CD14-positive monocyte (primary cell): ENCODE measurements at regions not wholly inside any gene's neighbourhood (a gene's known extent, or its start where the extent isn't known, plus 50 kb on each side); places are given as distances from the start of the nearest gene placed in this dataset.

Experiments used
- DNase-seq, 3 donors: peaks; one replicate each; pipeline ENCODE4 v3.0.0-alpha.2; 2011 to 2022
- H2AFZ ChIP-seq: 2 replicates; pipeline ENCODE4 v1.6.0; 2012; ENCODE audit warnings: mild to moderate bottlenecking, low read depth, low read length, inconsistent platforms; ENCODE audit not compliant: insufficient read depth, poor library complexity, severe bottlenecking
- H3K27ac ChIP-seq, 2 donors: 1 replicate in 1 of 2; 2 replicates in 1 of 2; pipeline ENCODE4 v1.5.1; 2012 to 2013; ENCODE audit warnings: low read length in 2 of 2, control low read depth in 1 of 2, inconsistent platforms in 1 of 2, low read depth in 1 of 2, mild to moderate bottlenecking in 1 of 2
- H3K27me3 ChIP-seq, 2 donors: one replicate each; pipeline versions ENCODE4 v1.6.0 to v1.6.1; 2011 to 2013; ENCODE audit warnings: low read length in 2 of 2; ENCODE audit not compliant: control insufficient read depth in 2 of 2, insufficient read depth in 2 of 2
- H3K36me3 ChIP-seq, 2 donors: replicated peaks in 1 of 2; 1 replicate in 1 of 2; 2 replicates in 1 of 2; pipeline versions ENCODE4 v1.5.1 to v1.6.1; 2012 to 2013; ENCODE audit warnings: low read length in 2 of 2, control low read depth in 1 of 2, inconsistent platforms in 1 of 2, mild to moderate bottlenecking in 1 of 2; ENCODE audit not compliant: insufficient read depth in 2 of 2, control insufficient read depth in 1 of 2
- H3K4me1 ChIP-seq, 2 donors: 1 replicate in 1 of 2; 2 replicates in 1 of 2; pipeline versions ENCODE4 v1.5.1 to v1.6.1; 2012 to 2013; ENCODE audit warnings: low read length in 2 of 2, control low read depth in 1 of 2, inconsistent platforms in 1 of 2, mild to moderate bottlenecking in 1 of 2, moderate library complexity in 1 of 2; ENCODE audit not compliant: insufficient read depth in 2 of 2, control insufficient read depth in 1 of 2
- H3K4me2 ChIP-seq: replicated peaks from 2 replicates; pipeline ENCODE3; 2012; ENCODE audit warnings: low read length, moderate library complexity, mild to moderate bottlenecking; ENCODE audit not compliant: poor library complexity, severe bottlenecking; ENCODE audit errors: extremely low read depth
- H3K4me3 ChIP-seq, 3 experiments: fragments of 200-600 bp in 1 of 3; sonication (generic) in 1 of 3; replicated peaks in 1 of 3; 1 replicate in 2 of 3; 2 replicates in 1 of 3; pipeline ENCODE4 v1.5.1; 2011 to 2013; ENCODE audit warnings: low read length in 3 of 3, mild to moderate bottlenecking in 3 of 3, control low read depth in 2 of 3, low read depth in 2 of 3, inconsistent platforms in 1 of 3, moderate library complexity in 1 of 3
- H3K79me2 ChIP-seq: 2 replicates; pipeline ENCODE4 v1.6.0; 2012; ENCODE audit warnings: mild to moderate bottlenecking, control low read depth, inconsistent platforms, low read length, moderate library complexity; ENCODE audit not compliant: insufficient read depth
- H3K9ac ChIP-seq: 2 replicates; pipeline ENCODE4 v1.6.0; 2017; ENCODE audit warnings: low read length, mild to moderate bottlenecking; ENCODE audit not compliant: insufficient read depth, poor library complexity, severe bottlenecking
- H3K9me3 ChIP-seq, 2 donors: replicated peaks in 1 of 2; 1 replicate in 1 of 2; 2 replicates in 1 of 2; pipeline versions ENCODE4 v1.5.1 to v1.6.1; 2012 to 2013; ENCODE audit warnings: low read length in 2 of 2, control low read depth in 1 of 2; ENCODE audit not compliant: control insufficient read depth in 1 of 2, insufficient read depth in 1 of 2
- H4K20me1 ChIP-seq: 2 replicates; pipeline ENCODE4 v1.6.0; 2012; ENCODE audit warnings: mild to moderate bottlenecking, low read length, control low read depth, moderate library complexity; ENCODE audit not compliant: insufficient read depth
- H3K27ac Mint-ChIP-seq, 7 donors: one replicate each; pipeline ENCODE4 v1.8.0; 2020; ENCODE audit warnings: mild to moderate bottlenecking in 7 of 7, mixed read lengths in 7 of 7, moderate library complexity in 6 of 7, inconsistent platforms in 2 of 7
- H3K27me3 Mint-ChIP-seq, 3 donors: one replicate each; pipeline ENCODE4 v1.8.0; 2021 to 2022; ENCODE audit warnings: low read depth in 3 of 3, mild to moderate bottlenecking in 3 of 3, mixed read lengths in 3 of 3, moderate library complexity in 3 of 3, inconsistent platforms in 1 of 3
- H3K36me3 Mint-ChIP-seq, 2 donors: one replicate each; pipeline ENCODE4 v1.8.0; 2020; ENCODE audit warnings: mixed read lengths in 2 of 2, inconsistent platforms in 1 of 2, mild to moderate bottlenecking in 1 of 2
- H3K4me1 Mint-ChIP-seq: one replicate; pipeline ENCODE4 v1.8.0; 2020; ENCODE audit warnings: mild to moderate bottlenecking, mixed read lengths
- H3K4me3 Mint-ChIP-seq, 2 donors: one replicate each; pipeline ENCODE4 v1.8.0; 2020; ENCODE audit warnings: mild to moderate bottlenecking in 2 of 2, mixed read lengths in 2 of 2, moderate library complexity in 1 of 2
- H3K9me3 Mint-ChIP-seq, 7 donors: one replicate each; pipeline ENCODE4 v1.8.0; 2020 to 2022; ENCODE audit warnings: mixed read lengths in 7 of 7, mild to moderate bottlenecking in 6 of 7, moderate library complexity in 6 of 7, inconsistent platforms in 2 of 7
- CTCF ChIP-seq: fragments of 200-600 bp; IDR thresholded peaks from one replicate; pipeline ENCODE4 v1.8.0; 2022; ENCODE audit warnings: antibody characterized with exemption, mild to moderate bottlenecking
- WGBS: methylation state at CpG from one replicate; pipeline ENCODE4 v1.1.5; 2013; ENCODE audit warnings: missing lambda C conversion rate; ENCODE audit not compliant: insufficient coverage; 5-methylcytosine and 5-hydroxymethylcytosine counted together
- intact Hi-C, 2 donors: fragments of 100-400 bp; cut with micrococcal nuclease; formaldehyde crosslinking; loops; one replicate each; pipeline versions ENCODE4 v1.15.0 to v1.15.1; 2023

- H4K20me1 ChIP-seq, result no peaks in the 10 kb centered on the region
- H3K9ac ChIP-seq, result no peak overlapping the region
- intact Hi-C loops, result no loop called here
- no peak overlapping the region for H2AFZ ChIP-seq
- peaks cover 0 to 2% (median 0%) of the 10 kb centered on the region in 3 donors for H3K27me3 Mint-ChIP-seq
- no peaks in the 10 kb centered on the region for H3K4me1 Mint-ChIP-seq
- WGBS, result no CpG with 5 or more reads among the region's 4 CpGs
- no peaks in the 10 kb centered on the region for H3K4me1 ChIP-seq
- H3K4me3 ChIP-seq, result no peak overlapping the region
- no peak overlapping the region for H3K4me2 ChIP-seq
- no peaks in the 10 kb centered on the region for H3K36me3 Mint-ChIP-seq
- no peaks in the 10 kb centered on the region for H3K36me3 ChIP-seq
- no peak overlapping the region for H3K4me3 Mint-ChIP-seq
- no peak for TF ChIP-seq CTCF
- H3K9me3 ChIP-seq, result peaks cover 6 to 8% of the 10 kb centered on the region in 2 donors
- peaks cover 0 to 16% (median 5%) of the 10 kb centered on the region in 7 donors for H3K9me3 Mint-ChIP-seq
- no peak overlapping the region for H3K27ac ChIP-seq
- no peaks in the 10 kb centered on the region for H3K27me3 ChIP-seq
- H3K27ac Mint-ChIP-seq, result no peak overlapping the region
- no peak for DNase-seq
- H3K79me2 ChIP-seq, result no peaks in the 10 kb centered on the region
Observed at GRCh38 chr5:3858524-3858923, 262.9 kb downstream of the IRX1 start.

- H3K4me2 ChIP-seq, result no peak overlapping the region
- H3K9ac ChIP-seq, result no peak overlapping the region
- no peak overlapping the region for H2AFZ ChIP-seq
- no peaks in the 10 kb centered on the region for H4K20me1 ChIP-seq
- no peaks in the 10 kb centered on the region for H3K4me1 Mint-ChIP-seq
- DNase-seq, result no peak
- H3K4me3 Mint-ChIP-seq, result no peak overlapping the region
- 80% methylated on average over 4 of the region's 4 CpGs for WGBS
- no peaks in the 10 kb centered on the region for H3K36me3 ChIP-seq
- H3K27ac ChIP-seq, result no peak overlapping the region
- TF ChIP-seq CTCF, result no peak
- peaks cover 12 to 32% (median 19%) of the 10 kb centered on the region in 7 donors for H3K9me3 Mint-ChIP-seq
- H3K36me3 Mint-ChIP-seq, result no peaks in the 10 kb centered on the region
- H3K27me3 Mint-ChIP-seq, result peaks cover 0 to 2% (median 0%) of the 10 kb centered on the region in 3 donors
- peaks cover 14 to 32% of the 10 kb centered on the region in 2 donors for H3K9me3 ChIP-seq
- H3K79me2 ChIP-seq, result no peaks in the 10 kb centered on the region
- no peaks in the 10 kb centered on the region for H3K27me3 ChIP-seq
- H3K27ac Mint-ChIP-seq, result no peak overlapping the region
- H3K4me1 ChIP-seq, result no peaks in the 10 kb centered on the region
- intact Hi-C loops, result no loop called here
- no peak overlapping the region for H3K4me3 ChIP-seq
Observed at GRCh38 chr5:3862906-3863305, 267.3 kb downstream of the IRX1 start.
